Adrenal gland (tissue), 9 donors: ENCODE measurements at regions not wholly inside any gene's neighbourhood (a gene's known extent, or its start where the extent isn't known, plus 50 kb on each side); places are given as distances from the start of the nearest gene placed in this dataset.

Source experiments
- DNase-seq, 7 donors: peaks; one replicate each; pipeline ENCODE4 v3.0.0-alpha.2; 2019 to 2020
- H3K27ac ChIP-seq, 5 donors: fragments of 200-600 bp; sonication (generic) in 4 of 5; 1 replicate in 3 of 5; 2 replicates in 2 of 5; pipeline versions ENCODE4 v1.5.1 to v1.8.0; 2016 to 2020; ENCODE audit warnings: mild to moderate bottlenecking in 1 of 5
- H3K27me3 ChIP-seq: fragments of 200-600 bp; 2 replicates; pipeline ENCODE4 v1.8.0; 2021
- H3K36me3 ChIP-seq, 2 donors: fragments of 200-600 bp; replicated peaks in 1 of 2; 1 replicate in 1 of 2; 2 replicates in 1 of 2; pipeline versions ENCODE4 v1.5.1 to v1.8.0; 2018 to 2022
- H3K4me1 ChIP-seq, 2 donors: fragments of 200-600 bp; replicated peaks in 1 of 2; 1 replicate in 1 of 2; 2 replicates in 1 of 2; pipeline versions ENCODE4 v1.5.1 to v1.8.0; 2018 to 2021
- H3K4me3 ChIP-seq, 4 donors: fragments of 200-600 bp; sonication (generic) in 3 of 4; one replicate each; pipeline ENCODE4 v1.5.1; 2016 to 2018
- H3K9me3 ChIP-seq, 3 donors: fragments of 200-600 bp; sonication (generic) in 1 of 3; replicated peaks in 1 of 3; 1 replicate in 2 of 3; 2 replicates in 1 of 3; pipeline versions ENCODE4 v1.5.1 to v1.8.0; 2016 to 2021
- CTCF ChIP-seq, 6 experiments: fragments of 450-650 bp in 4 of 6; fragments of 200-600 bp in 2 of 6; sonication (generic) in 1 of 6; IDR thresholded peaks; 1 replicate in 5 of 6; 2 replicates in 1 of 6; pipeline versions ENCODE4 v1.5.1 to v1.8.0; 2016 to 2021; ENCODE audit warnings: antibody characterized with exemption in 6 of 6, mild to moderate bottlenecking in 2 of 6, moderate library complexity in 1 of 6
- POLR2A ChIP-seq, 2 donors: fragments of 450-650 bp; IDR thresholded peaks; one replicate each; pipeline ENCODE4 v1.6.1; 2017; ENCODE audit warnings: antibody characterized with exemption in 2 of 2, mild to moderate bottlenecking in 2 of 2, moderate library complexity in 1 of 2
- WGBS, 4 donors: extraction: QIAGEN DNeasy Blood & Tissue Kit in 2 of 4; methylation state at CpG; one replicate each; pipeline versions ENCODE4 v1.1.5 to v1.1.7; 2013 to 2017; 5-methylcytosine and 5-hydroxymethylcytosine counted together
- intact Hi-C, 2 donors: fragments of 100-400 bp; cut with DNase I; formaldehyde crosslinking; loops; one replicate each; pipeline versions ENCODE4 v1.14.1 to v1.15.0; 2022 to 2023
- donor health status: healthy with polysubstance abuse.
- donor health status: Bipolar disorder and iron deficiency.
- donor health status: DM: yes; HTN: yes; CAD: no.
- donor health status: DM: no; HTN: no; CAD: no.
- donor health status: DM: no; HTN: no; CAD: no.

- no peak overlapping the region for H3K27ac ChIP-seq
- no peaks in the 10 kb centered on the region for H3K4me1 ChIP-seq
- H3K4me3 ChIP-seq: no peak overlapping the region
- intact Hi-C loops: no loop called here
- H3K36me3 ChIP-seq: no peaks in the 10 kb centered on the region
- no peak for TF ChIP-seq CTCF (IDR thresholded peaks at IDR 0.05)
- no peak for DNase-seq
- whole genome bisulfite sequencing, 4 donors: 64 to 74% (median 67%) methylated on average over 12 to 20 of the region's 20 CpGs
- H3K27me3 ChIP-seq: no peaks in the 10 kb centered on the region
- peaks cover 0 to 3% (median 0%) of the 10 kb centered on the region in 3 donors for H3K9me3 ChIP-seq
Observed at GRCh38 chr6:169386411-169387057, 132.9 kb upstream of the THBS2 start.

GRCh38 chr6:169385237-169385880, 131.7 kb upstream of the THBS2 start:
- intact Hi-C loops: no loop called here
- Histone ChIP-seq H3K4me3 (no peak overlapping the region), H3K27ac (no peak overlapping the region), H3K9me3 (peaks cover 0 to 2% (median 0%) of the 10 kb centered on the region in 3 donors), H3K36me3 (no peaks in the 10 kb centered on the region), H3K4me1 (no peaks in the 10 kb centered on the region), H3K27me3 (no peaks in the 10 kb centered on the region)
- no peak for TF ChIP-seq CTCF (IDR thresholded peaks at IDR 0.05)
- no peak for TF ChIP-seq POLR2A (IDR thresholded peaks at IDR 0.05)
- DNase-seq: no peak
- WGBS, 4 donors: 88 to 92% (median 90%) methylated on average over 9 of the region's 9 CpGs

GRCh38 chr6:169384291-169384690, 130.6 kb upstream of the THBS2 start:
- Histone ChIP-seq H3K4me3 (no peak overlapping the region), H3K27ac (no peak overlapping the region), H3K36me3 (no peaks in the 10 kb centered on the region), H3K9me3 (no peaks in the 10 kb centered on the region), H3K27me3 (no peaks in the 10 kb centered on the region), H3K4me1 (no peaks in the 10 kb centered on the region)
- TF ChIP-seq POLR2A (IDR thresholded peaks at IDR 0.05): no peak
- TF ChIP-seq CTCF (IDR thresholded peaks at IDR 0.05): no peak
- intact Hi-C loops: no loop called here
- 73 to 79% (median 76%) methylated on average over 6 to 7 of the region's 7 CpGs for WGBS, 4 donors
- DNase-seq: no peak

- no peak for TF ChIP-seq CTCF (IDR thresholded peaks at IDR 0.05)
- TF ChIP-seq POLR2A (IDR thresholded peaks at IDR 0.05): no peak
- WGBS, 4 donors: 56 to 67% (median 65%) methylated on average over 6 of the region's 6 CpGs
- Histone ChIP-seq H3K4me3 (no peak overlapping the region), H3K9me3 (no peaks in the 10 kb centered on the region), H3K27ac (no peak overlapping the region), H3K4me1 (no peaks in the 10 kb centered on the region), H3K36me3 (no peaks in the 10 kb centered on the region), H3K27me3 (no peaks in the 10 kb centered on the region)
- no peak for DNase-seq
- intact Hi-C loops: no loop called here
Observed at GRCh38 chr6:169383265-169383664, 129.6 kb upstream of the THBS2 start.
